ENCODE measurements at regions not wholly inside any gene's neighbourhood (a gene's known extent, or its start where the extent isn't known, plus 50 kb on each side); places are given as distances from the start of the nearest gene placed in this dataset.
"Not testable (repeated sequence)": the region's sequence is repeated elsewhere in the genome, so short reads cannot be mapped to it uniquely, and the experiment has no call there.

GRCh38 chr3:106446271-106446670, 577.5 kb upstream of the CBLB start:
- Histone ChIP-seq H3K27me3 (ENCODE audit: control insufficient read depth, insufficient read depth, low read length) (no peaks in the 10 kb centered on the region), H3K4me3 (ENCODE audit: low read depth, low read length) (no peak overlapping the region), H3K9me3 (ENCODE audit: control insufficient read depth, insufficient read depth, low read length) (no peaks in the 10 kb centered on the region), H3K27ac (ENCODE audit: low read depth, low read length) (no peak overlapping the region)
- ChIA-PET POLR2A (no interaction called here), CTCF (no interaction called here)
- TF ChIP-seq CTCF (IDR thresholded peaks at IDR 0.05; ENCODE audit: low read depth, low read length): no peak
- no peak for DNase-seq (ENCODE audit: low read depth, low spot score)

- DNase-seq (ENCODE audit: low read depth, low spot score): no peak
- Histone ChIP-seq H3K27ac (ENCODE audit: low read depth, low read length) (no peak overlapping the region), H3K27me3 (ENCODE audit: control insufficient read depth, insufficient read depth, low read length) (no peaks in the 10 kb centered on the region), H3K9me3 (ENCODE audit: control insufficient read depth, insufficient read depth, low read length) (no peaks in the 10 kb centered on the region), H3K4me3 (ENCODE audit: low read depth, low read length) (no peak overlapping the region)
- CTCF ChIA-PET: no interaction called here
- no peak for TF ChIP-seq CTCF (IDR thresholded peaks at IDR 0.05; ENCODE audit: low read depth, low read length)
- POLR2A ChIA-PET: no interaction called here
These were observed 579.0 kb upstream of the CBLB start for GRCh38 chr3:106447723-106448301.

- H3K4me3 ChIP-seq (ENCODE audit: low read depth, low read length); CTCF ChIA-PET; DNase-seq (ENCODE audit: low read depth, low spot score); H3K27me3 ChIP-seq (ENCODE audit: control insufficient read depth, insufficient read depth, low read length); POLR2A ChIA-PET; H3K27ac ChIP-seq (ENCODE audit: low read depth, low read length); H3K9me3 ChIP-seq (ENCODE audit: control insufficient read depth, insufficient read depth, low read length): not testable (repeated sequence)
These were observed 579.7 kb upstream of the CBLB start for GRCh38 chr3:106448372-106448966.

GRCh38 chr3:106452096-106452495, 583.3 kb upstream of the CBLB start:
- Histone ChIP-seq H3K27ac (ENCODE audit: low read depth, low read length) (no peak overlapping the region), H3K27me3 (ENCODE audit: control insufficient read depth, insufficient read depth, low read length) (no peaks in the 10 kb centered on the region), H3K4me3 (ENCODE audit: low read depth, low read length) (no peak overlapping the region), H3K9me3 (ENCODE audit: control insufficient read depth, insufficient read depth, low read length) (no peaks in the 10 kb centered on the region)
- DNase-seq (ENCODE audit: low read depth, low spot score): no peak
- TF ChIP-seq CTCF (IDR thresholded peaks at IDR 0.05; ENCODE audit: low read depth, low read length): no peak
- ChIA-PET POLR2A (no interaction called here), CTCF (no interaction called here)

GRCh38 chr3:106454497-106454896, 585.7 kb upstream of the CBLB start:
- CTCF ChIA-PET: no interaction called here
- TF ChIP-seq CTCF (IDR thresholded peaks at IDR 0.05; ENCODE audit: low read depth, low read length): no peak
- DNase-seq (ENCODE audit: low read depth, low spot score): no peak
- Histone ChIP-seq H3K27me3 (ENCODE audit: control insufficient read depth, insufficient read depth, low read length) (no peaks in the 10 kb centered on the region), H3K27ac (ENCODE audit: low read depth, low read length) (no peak overlapping the region), H3K9me3 (ENCODE audit: control insufficient read depth, insufficient read depth, low read length) (no peaks in the 10 kb centered on the region; the same call in 1 of the 2 replicates), H3K4me3 (ENCODE audit: low read depth, low read length) (no peak overlapping the region)
- POLR2A ChIA-PET: no interaction called here
